ENCODE measurements at regions not wholly inside any gene's neighbourhood (a gene's known extent, or its start where the extent isn't known, plus 50 kb on each side); places are given as distances from the start of the nearest gene placed in this dataset.

GRCh38 chr20:39318911-39319310, 356.8 kb downstream of the DHX35 start:
- ChIA-PET POLR2A (no interaction called here), CTCF (no interaction called here)
- no peaks in the 10 kb centered on the region for H3K27me3 ChIP-seq (ENCODE audit: control insufficient read depth in 2 of 2, insufficient read depth in 2 of 2, low read length in 2 of 2)
- H3K9me1 ChIP-seq (replicated peaks; ENCODE audit: control insufficient read depth, extremely low read depth, insufficient read depth, low read length) = no peaks in the 10 kb centered on the region
- no peak overlapping the region for H3K4me2 ChIP-seq (ENCODE audit: insufficient read depth, low read length)
- H2AFZ ChIP-seq (ENCODE audit: low read depth, low read length) = no peak overlapping the region
- H3K9me3 ChIP-seq (replicated peaks; ENCODE audit: control insufficient read depth, insufficient read depth, low read length) = no peaks in the 10 kb centered on the region
- FAIRE-seq = no peak
- no peaks in the 10 kb centered on the region for H3K4me1 ChIP-seq (ENCODE audit: control insufficient read depth, extremely low read depth, insufficient read depth, low read length)
- no peaks in the 10 kb centered on the region for H3K79me2 ChIP-seq (ENCODE audit: control insufficient read depth, insufficient read depth, low read length)
- intact Hi-C loops (cut with micrococcal nuclease) = no loop called here
- H3K36me3 ChIP-seq (ENCODE audit: control insufficient read depth in 2 of 2, extremely low read depth in 1 of 2, insufficient read depth in 2 of 2, low read length in 2 of 2) = no peaks in the 10 kb centered on the region
- no peak for DNase-seq (ENCODE audit: low read depth, low spot score)
- no peak overlapping the region for H3K9ac ChIP-seq (replicated peaks; ENCODE audit: extremely low read depth, insufficient read depth, low read length)
- H3K4me3 ChIP-seq (replicated peaks in 1 of 3; ENCODE audit: insufficient read depth in 1 of 3, low read depth in 1 of 3, low read length in 3 of 3) = no peak overlapping the region
- H3K27ac ChIP-seq (ENCODE audit: insufficient read depth, low read depth, low read length) = no peak overlapping the region
- TF ChIP-seq, protein P1, sequence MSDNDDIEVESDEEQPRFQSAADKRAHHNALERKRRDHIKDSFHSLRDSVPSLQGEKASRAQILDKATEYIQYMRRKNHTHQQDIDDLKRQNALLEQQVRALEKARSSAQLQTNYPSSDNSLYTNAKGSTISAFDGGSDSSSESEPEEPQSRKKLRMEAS (IDR thresholded peaks at IDR 0.05; ENCODE audit: insufficient read depth, insufficient read length) = no peak
- H4K20me1 ChIP-seq (replicated peaks; ENCODE audit: control insufficient read depth, extremely low read depth, insufficient read depth, low read length) = no peaks in the 10 kb centered on the region
- dilution Hi-C loops (cut with MboI; ENCODE audit: extremely low pct_ligation_motif_present, low sequenced_read_pairs) = no loop called here
- no TSS peak for BruUV-seq (replicated peaks)

DNA sequence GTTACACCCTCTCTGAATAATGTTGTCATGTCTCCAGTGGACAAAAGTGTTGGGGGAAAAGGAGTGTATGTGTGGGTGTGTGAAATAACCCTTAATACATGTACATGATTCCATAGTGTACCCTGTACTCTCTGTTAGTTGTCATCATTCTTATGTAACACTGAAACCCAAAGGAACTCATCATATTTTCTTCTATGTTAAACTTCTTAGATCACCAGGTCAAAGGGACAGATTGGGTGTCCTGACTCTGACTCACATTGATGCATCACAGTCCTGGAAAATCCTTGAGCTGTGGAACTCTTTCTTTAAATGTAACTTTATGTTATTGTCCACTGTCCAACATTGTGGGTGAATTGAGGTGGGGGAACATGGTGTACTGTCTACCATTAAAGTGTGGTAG, 350.5 kb downstream of the DHX35 start:
- no peak overlapping the region for H3K9ac ChIP-seq (replicated peaks; ENCODE audit: extremely low read depth, insufficient read depth, low read length)
- H3K36me3 ChIP-seq (ENCODE audit: control insufficient read depth in 2 of 2, extremely low read depth in 1 of 2, insufficient read depth in 2 of 2, low read length in 2 of 2) = no peaks in the 10 kb centered on the region
- no peak overlapping the region for H3K4me3 ChIP-seq (replicated peaks in 1 of 3; ENCODE audit: insufficient read depth in 1 of 3, low read depth in 1 of 3, low read length in 3 of 3)
- no TSS peak for BruUV-seq (replicated peaks)
- H3K4me2 ChIP-seq (ENCODE audit: insufficient read depth, low read length) = no peak overlapping the region
- TF ChIP-seq POLR2A (IDR thresholded peaks at IDR 0.05; ENCODE audit: low read depth, low read length) (no peak), POLR2AphosphoS5 (IDR thresholded peaks at IDR 0.05; ENCODE audit: insufficient read depth, low read depth, low read length) (no peak), FOS (IDR thresholded peaks at IDR 0.05; ENCODE audit: borderline replicate concordance, insufficient read depth, low read length) (no peak), JUN (IDR thresholded peaks at IDR 0.05; ENCODE audit: borderline replicate concordance, insufficient read depth, insufficient read length, low read depth) (no peak), GATA2 (IDR thresholded peaks at IDR 0.05; ENCODE audit: insufficient read depth, insufficient read length, low read depth, low read length) (no peak), MYC (IDR thresholded peaks at IDR 0.05; ENCODE audit: low read depth, low read length) (no peak), EZH2 (IDR thresholded peaks at IDR 0.05; ENCODE audit: borderline replicate concordance, low read depth, low read length, severe bottlenecking) (no peak)
- TF ChIP-seq, protein P1 (IDR thresholded peaks at IDR 0.05; ENCODE audit: insufficient read depth, insufficient read length) = no peak
- TF ChIP-seq, protein P2, sequence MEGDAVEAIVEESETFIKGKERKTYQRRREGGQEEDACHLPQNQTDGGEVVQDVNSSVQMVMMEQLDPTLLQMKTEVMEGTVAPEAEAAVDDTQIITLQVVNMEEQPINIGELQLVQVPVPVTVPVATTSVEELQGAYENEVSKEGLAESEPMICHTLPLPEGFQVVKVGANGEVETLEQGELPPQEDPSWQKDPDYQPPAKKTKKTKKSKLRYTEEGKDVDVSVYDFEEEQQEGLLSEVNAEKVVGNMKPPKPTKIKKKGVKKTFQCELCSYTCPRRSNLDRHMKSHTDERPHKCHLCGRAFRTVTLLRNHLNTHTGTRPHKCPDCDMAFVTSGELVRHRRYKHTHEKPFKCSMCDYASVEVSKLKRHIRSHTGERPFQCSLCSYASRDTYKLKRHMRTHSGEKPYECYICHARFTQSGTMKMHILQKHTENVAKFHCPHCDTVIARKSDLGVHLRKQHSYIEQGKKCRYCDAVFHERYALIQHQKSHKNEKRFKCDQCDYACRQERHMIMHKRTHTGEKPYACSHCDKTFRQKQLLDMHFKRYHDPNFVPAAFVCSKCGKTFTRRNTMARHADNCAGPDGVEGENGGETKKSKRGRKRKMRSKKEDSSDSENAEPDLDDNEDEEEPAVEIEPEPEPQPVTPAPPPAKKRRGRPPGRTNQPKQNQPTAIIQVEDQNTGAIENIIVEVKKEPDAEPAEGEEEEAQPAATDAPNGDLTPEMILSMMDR (IDR thresholded peaks at IDR 0.05; ENCODE audit: extremely low read depth in 1 of 2, insufficient read depth in 1 of 2, low read depth in 1 of 2, low read length in 2 of 2) = no peak
- no peaks in the 10 kb centered on the region for H3K9me3 ChIP-seq (replicated peaks; ENCODE audit: control insufficient read depth, insufficient read depth, low read length)
- CTCF ChIA-PET = no interaction called here
- no peak overlapping the region for H2AFZ ChIP-seq (ENCODE audit: low read depth, low read length)
- POLR2A ChIA-PET = no interaction called here
- dilution Hi-C loops (cut with MboI; ENCODE audit: extremely low pct_ligation_motif_present, low sequenced_read_pairs) (no loop called here), intact Hi-C loops (cut with micrococcal nuclease) (no loop called here)
- H3K9me1 ChIP-seq (replicated peaks; ENCODE audit: control insufficient read depth, extremely low read depth, insufficient read depth, low read length) = no peaks in the 10 kb centered on the region
- no peaks in the 10 kb centered on the region for H3K4me1 ChIP-seq (ENCODE audit: control insufficient read depth, extremely low read depth, insufficient read depth, low read length)
- no peaks in the 10 kb centered on the region for H4K20me1 ChIP-seq (replicated peaks; ENCODE audit: control insufficient read depth, extremely low read depth, insufficient read depth, low read length)
- H3K79me2 ChIP-seq (ENCODE audit: control insufficient read depth, insufficient read depth, low read length) = no peaks in the 10 kb centered on the region
- no peak for DNase-seq (ENCODE audit: low read depth, low spot score)
- H3K27ac ChIP-seq (ENCODE audit: insufficient read depth, low read depth, low read length) = no peak overlapping the region
- no peak for FAIRE-seq
- no peaks in the 10 kb centered on the region for H3K27me3 ChIP-seq (ENCODE audit: control insufficient read depth in 2 of 2, insufficient read depth in 2 of 2, low read length in 2 of 2)
